ENCODE measurements at regions not wholly inside any gene's neighbourhood (a gene's known extent, or its start where the extent isn't known, plus 50 kb on each side); places are given as distances from the start of the nearest gene placed in this dataset.

GRCh38 chr17:36671144-36671543 lies 69.8 kb downstream of the MRM1 start:
- H3K79me2 ChIP-seq (replicated peaks; ENCODE audit: insufficient read depth), result no peaks in the 10 kb centered on the region
- H3K4me2 ChIP-seq, result no peak overlapping the region
- H4K20me1 ChIP-seq (replicated peaks; ENCODE audit: insufficient read depth), result no peaks in the 10 kb centered on the region
- Mint-ChIP-seq H3K4me1 (peaks cover 8% of the 10 kb centered on the region), H3K27ac (no peak overlapping the region), H3K4me3 (no peak overlapping the region), H3K27me3 (ENCODE audit: insufficient read depth, low read depth, poor library complexity) (peaks cover 5% of the 10 kb centered on the region), H3K36me3 (ENCODE audit: low read depth) (no peaks in the 10 kb centered on the region), H3K9me3 (no peaks in the 10 kb centered on the region)
- TF ChIP-seq JUNB (IDR thresholded peaks at IDR 0.05; ENCODE audit: unreplicated experiment), result no peak
- no peak for TF ChIP-seq NANOG (IDR thresholded peaks at IDR 0.05; ENCODE audit: borderline replicate concordance)
- no peak for TF ChIP-seq ZNF114 (CRISPR knock-in tag; IDR thresholded peaks at IDR 0.05)
- TF ChIP-seq, protein P1, sequence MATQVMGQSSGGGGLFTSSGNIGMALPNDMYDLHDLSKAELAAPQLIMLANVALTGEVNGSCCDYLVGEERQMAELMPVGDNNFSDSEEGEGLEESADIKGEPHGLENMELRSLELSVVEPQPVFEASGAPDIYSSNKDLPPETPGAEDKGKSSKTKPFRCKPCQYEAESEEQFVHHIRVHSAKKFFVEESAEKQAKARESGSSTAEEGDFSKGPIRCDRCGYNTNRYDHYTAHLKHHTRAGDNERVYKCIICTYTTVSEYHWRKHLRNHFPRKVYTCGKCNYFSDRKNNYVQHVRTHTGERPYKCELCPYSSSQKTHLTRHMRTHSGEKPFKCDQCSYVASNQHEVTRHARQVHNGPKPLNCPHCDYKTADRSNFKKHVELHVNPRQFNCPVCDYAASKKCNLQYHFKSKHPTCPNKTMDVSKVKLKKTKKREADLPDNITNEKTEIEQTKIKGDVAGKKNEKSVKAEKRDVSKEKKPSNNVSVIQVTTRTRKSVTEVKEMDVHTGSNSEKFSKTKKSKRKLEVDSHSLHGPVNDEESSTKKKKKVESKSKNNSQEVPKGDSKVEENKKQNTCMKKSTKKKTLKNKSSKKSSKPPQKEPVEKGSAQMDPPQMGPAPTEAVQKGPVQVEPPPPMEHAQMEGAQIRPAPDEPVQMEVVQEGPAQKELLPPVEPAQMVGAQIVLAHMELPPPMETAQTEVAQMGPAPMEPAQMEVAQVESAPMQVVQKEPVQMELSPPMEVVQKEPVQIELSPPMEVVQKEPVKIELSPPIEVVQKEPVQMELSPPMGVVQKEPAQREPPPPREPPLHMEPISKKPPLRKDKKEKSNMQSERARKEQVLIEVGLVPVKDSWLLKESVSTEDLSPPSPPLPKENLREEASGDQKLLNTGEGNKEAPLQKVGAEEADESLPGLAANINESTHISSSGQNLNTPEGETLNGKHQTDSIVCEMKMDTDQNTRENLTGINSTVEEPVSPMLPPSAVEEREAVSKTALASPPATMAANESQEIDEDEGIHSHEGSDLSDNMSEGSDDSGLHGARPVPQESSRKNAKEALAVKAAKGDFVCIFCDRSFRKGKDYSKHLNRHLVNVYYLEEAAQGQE (IDR thresholded peaks at IDR 0.05; ENCODE audit: unreplicated experiment), result no peak
- no peak for TF ChIP-seq ETS1 (IDR thresholded peaks at IDR 0.05)
- no peak for TF ChIP-seq ZNF462 (CRISPR knock-in tag; IDR thresholded peaks at IDR 0.05)
- TF ChIP-seq EZH2phosphoT487 (IDR thresholded peaks at IDR 0.05; ENCODE audit: unreplicated experiment), result no peak
- no peak for TF ChIP-seq CTCF (conservative IDR thresholded peaks at IDR 0.05; ENCODE audit: low read depth in 2 of 2)
- TF ChIP-seq POLR2AphosphoS5 (IDR thresholded peaks at IDR 0.05; ENCODE audit: low read depth), result no peak
- no peak overlapping the region for H3K27ac ChIP-seq (ENCODE audit: low read depth)
- DNase-seq (ENCODE audit: low spot score), result no peak
- no peaks in the 10 kb centered on the region for H3F3A ChIP-seq (replicated peaks; ENCODE audit: low read depth)
- H3K27me3 ChIP-seq (ENCODE audit: insufficient read depth), result no peaks in the 10 kb centered on the region
- H3K4me3 ChIP-seq, result no peak overlapping the region
- ATAC-seq, result no peak
- H3K4me1 ChIP-seq (ENCODE audit: insufficient read depth), result no peaks in the 10 kb centered on the region
- no peaks in the 10 kb centered on the region for H3K36me3 ChIP-seq (ENCODE audit: insufficient read depth)
- H3K9me2 ChIP-seq (ENCODE audit: insufficient read depth), result no peaks in the 10 kb centered on the region
- no peak overlapping the region for H2AFZ ChIP-seq

All from GM23338 (cell line).